ENCODE measurements at regions not wholly inside any gene's neighbourhood (a gene's known extent, or its start where the extent isn't known, plus 50 kb on each side); places are given as distances from the start of the nearest gene placed in this dataset.

GRCh38 chr14:28895389-28895788 is 128.8 kb downstream of the FOXG1 start:
- TF ChIP-seq CTCF (conservative IDR thresholded peaks at IDR 0.05; ENCODE audit: low read depth, low read length) (no peak), POLR2A (IDR thresholded peaks at IDR 0.05; ENCODE audit: low read depth, low read length) (no peak)

All from IMR-90 (cell line).